ENCODE measurements at regions not wholly inside any gene's neighbourhood (a gene's known extent, or its start where the extent isn't known, plus 50 kb on each side); places are given as distances from the start of the nearest gene placed in this dataset.

DNA sequence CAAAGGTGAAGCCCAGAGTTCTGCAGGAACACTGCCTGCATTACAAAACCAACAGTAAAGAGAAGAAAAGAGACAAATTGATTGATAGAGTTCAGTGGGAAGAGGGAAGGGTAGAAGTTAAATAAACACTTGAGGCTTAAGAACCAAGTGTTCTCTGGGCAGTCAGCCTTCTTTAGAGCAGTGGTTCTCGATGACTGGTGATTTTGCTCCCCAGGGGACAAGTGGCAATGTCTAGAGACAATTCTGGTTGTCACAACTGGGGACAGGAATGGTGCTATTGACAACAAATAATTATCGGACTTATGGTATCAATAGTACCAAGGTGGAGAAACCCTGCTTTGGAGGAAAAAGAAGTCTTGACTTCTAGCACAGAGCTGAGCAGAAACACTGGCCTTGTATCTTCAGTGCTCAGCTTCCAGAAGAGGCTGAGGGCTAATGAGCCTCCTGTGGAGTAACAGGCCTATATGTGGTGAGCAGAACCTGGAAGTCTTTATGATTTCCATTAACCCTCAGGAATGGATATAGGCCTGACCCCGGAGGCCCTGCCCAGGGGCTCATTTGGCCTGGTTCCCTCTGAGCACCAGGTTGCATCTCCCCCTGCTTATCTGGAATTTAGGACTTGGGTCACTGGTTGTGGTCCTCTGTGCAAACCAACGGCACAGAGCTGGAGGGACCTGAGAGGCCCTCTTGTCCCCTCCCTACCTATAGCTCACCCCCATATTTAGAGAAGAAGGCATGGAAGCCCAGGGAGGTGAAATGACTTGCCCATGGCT, 204.6 kb upstream of the PWP1 start:
- TF ChIP-seq, protein P1, sequence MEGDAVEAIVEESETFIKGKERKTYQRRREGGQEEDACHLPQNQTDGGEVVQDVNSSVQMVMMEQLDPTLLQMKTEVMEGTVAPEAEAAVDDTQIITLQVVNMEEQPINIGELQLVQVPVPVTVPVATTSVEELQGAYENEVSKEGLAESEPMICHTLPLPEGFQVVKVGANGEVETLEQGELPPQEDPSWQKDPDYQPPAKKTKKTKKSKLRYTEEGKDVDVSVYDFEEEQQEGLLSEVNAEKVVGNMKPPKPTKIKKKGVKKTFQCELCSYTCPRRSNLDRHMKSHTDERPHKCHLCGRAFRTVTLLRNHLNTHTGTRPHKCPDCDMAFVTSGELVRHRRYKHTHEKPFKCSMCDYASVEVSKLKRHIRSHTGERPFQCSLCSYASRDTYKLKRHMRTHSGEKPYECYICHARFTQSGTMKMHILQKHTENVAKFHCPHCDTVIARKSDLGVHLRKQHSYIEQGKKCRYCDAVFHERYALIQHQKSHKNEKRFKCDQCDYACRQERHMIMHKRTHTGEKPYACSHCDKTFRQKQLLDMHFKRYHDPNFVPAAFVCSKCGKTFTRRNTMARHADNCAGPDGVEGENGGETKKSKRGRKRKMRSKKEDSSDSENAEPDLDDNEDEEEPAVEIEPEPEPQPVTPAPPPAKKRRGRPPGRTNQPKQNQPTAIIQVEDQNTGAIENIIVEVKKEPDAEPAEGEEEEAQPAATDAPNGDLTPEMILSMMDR (conservative IDR thresholded peaks at IDR 0.05; ENCODE audit: low read length): no peak
- no peak for TF ChIP-seq EZH2phosphoT487 (IDR thresholded peaks at IDR 0.05; ENCODE audit: borderline replicate concordance, low read depth, low read length)
